ENCODE measurements at regions not wholly inside any gene's neighbourhood (a gene's known extent, or its start where the extent isn't known, plus 50 kb on each side); places are given as distances from the start of the nearest gene placed in this dataset.

DNA sequence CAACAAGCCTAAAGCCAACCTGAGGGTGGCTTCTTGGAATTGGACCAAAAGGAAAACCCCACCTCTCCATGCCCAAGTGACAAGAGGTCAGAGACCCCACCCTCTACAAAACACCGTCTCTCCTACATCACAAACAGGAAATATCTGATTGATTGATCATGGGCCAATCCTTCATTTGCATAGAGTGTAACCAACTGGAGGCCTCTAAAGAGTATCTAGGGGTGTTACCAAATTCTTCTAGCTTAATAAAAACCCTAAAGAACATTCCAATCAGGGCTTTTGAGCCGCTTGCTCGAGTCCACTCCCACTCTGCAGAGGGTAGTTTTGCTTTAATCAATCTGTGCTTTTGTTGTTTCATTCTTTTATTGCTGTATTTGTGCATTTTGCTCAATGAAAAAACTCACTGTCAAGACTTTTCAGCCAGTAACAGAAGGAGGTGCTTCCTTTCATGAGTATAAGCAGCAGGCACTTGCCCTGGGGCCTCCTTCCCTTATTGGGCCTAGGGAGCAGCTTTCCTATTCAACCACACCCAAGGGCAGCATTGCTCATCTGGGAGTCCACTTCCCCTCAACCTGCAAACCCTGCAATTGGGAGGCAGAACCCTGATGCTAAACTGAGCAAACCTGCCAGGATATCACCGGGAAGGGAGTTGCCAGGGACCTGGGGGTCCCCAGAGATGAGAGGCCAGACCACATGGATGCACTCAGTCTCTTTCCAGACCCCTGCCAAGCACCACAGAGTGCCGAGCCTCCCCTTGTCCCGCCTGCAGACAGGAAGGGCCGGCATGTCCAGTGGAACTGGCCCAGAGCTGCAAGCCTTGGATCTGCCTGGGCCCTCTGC, 154.3 kb upstream of the VSTM2B start:
- no peak for DNase-seq (ENCODE audit: low read depth in 4 of 4, low spot score in 3 of 4)

DNA sequence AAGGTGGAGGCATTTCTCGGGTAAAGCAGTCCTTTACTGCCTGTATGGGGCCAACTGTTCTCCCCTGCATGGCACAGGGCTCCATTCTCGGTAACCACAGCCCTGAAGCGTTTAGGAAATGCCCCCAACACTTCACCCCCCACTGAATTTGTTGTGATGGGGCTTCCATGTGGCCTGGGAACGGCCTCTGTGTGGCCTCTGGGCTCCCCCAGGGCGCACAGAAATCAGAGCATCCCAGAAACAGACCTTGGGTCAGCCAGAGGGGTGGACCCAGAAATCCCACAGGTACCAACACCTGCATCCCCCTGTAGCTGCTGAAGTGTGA, 153.7 kb upstream of the VSTM2B start:
- no peak for DNase-seq (ENCODE audit: low read depth in 4 of 4, low spot score in 3 of 4)

DNA sequence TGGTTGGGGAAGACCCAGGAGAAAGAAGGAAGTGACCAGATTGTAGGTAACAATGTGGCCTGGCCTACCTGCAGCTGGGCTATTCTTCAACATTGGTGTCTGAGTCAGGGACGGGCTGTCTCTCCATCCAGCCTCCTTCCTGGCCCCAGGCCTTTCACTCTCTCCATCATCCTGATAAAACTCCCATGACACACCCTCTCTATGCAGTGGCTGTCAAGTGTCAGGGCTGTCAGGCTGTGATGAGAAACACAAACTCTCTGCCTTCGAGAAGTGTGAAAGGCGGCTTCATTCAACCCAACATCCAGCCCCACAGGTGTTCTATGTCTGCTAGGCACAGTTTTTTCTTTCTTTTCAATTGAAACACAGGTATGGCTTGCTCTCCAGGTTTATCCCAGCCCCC, 153.3 kb upstream of the VSTM2B start:
- DNase-seq (ENCODE audit: low read depth in 4 of 4, low spot score in 3 of 4): no peak

DNA sequence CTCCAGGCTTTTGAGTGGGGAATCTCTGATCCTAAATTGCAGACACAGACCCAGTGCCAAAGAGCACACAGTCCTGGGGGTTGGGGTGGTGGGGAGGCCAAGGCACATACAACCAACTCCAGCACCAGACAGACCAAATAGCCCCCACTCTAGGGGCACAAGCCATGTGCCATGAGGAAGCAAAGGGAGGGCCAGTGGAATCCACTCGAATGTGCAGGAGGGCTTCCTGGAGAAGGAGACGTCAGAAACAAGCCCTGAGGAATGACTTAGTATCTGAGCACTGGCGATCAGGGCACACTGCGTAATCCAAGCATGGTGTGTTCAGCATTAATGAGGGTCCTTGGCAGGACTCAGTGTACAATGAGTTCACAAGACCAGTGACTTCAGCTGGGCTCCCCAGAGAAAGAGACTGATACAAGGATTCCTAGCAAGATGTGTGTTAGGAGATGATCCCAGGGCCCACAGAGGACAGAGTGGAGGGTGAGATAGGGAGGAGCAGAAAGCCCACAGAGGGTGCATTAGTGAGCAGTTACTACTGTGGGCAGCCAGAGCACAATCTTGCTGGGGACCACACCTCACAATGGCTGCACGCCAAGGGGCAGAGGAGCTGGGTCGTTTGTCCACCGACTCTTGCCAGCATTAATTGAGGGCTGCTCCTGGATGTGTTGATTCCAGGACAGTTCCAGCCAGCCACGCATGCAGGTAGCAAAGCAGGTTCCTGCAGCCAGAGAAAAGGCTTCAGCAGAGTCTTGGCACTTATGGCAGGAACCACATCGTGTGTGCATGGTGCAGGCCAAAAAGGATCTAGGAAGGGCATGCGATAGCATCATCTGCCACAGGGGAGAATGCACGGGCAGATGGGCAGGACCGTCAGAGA, 152.6 kb upstream of the VSTM2B start:
- DNase-seq (ENCODE audit: low read depth in 4 of 4, low spot score in 3 of 4): no peak

DNA sequence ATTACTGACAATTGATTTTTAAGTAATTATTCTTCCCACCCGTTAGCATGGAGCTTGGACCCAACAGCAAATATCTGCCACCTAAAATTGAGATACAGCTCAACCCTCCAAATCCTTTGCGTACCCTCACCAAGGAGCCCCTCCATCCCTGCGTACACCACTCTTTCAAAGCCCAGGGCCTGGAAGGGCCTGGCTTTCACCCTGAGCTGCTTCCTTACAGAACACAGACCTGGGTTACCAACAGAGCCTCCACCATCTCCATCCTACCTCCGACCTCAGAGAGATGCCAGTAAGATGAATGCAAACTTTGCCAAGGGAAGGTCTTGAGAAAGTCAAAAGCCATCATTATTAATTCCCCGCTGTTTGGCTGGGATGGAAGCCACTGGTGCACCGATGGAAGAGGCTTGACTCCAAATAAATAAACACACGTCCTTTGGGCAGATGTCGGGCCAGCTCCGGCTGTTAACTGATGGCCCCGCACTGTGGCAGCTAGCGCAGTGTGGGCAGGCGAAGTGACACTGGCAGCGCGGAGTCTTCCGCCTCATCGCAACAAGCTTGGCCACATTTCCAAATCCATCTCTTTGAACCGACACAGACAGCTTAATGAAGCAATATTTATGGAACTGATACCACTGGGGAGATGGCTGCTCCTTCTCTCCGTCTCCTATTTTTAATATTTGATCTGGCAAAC, 150.2 kb upstream of the VSTM2B start:
- no peak for DNase-seq (ENCODE audit: low read depth in 4 of 4, low spot score in 3 of 4)

DNA sequence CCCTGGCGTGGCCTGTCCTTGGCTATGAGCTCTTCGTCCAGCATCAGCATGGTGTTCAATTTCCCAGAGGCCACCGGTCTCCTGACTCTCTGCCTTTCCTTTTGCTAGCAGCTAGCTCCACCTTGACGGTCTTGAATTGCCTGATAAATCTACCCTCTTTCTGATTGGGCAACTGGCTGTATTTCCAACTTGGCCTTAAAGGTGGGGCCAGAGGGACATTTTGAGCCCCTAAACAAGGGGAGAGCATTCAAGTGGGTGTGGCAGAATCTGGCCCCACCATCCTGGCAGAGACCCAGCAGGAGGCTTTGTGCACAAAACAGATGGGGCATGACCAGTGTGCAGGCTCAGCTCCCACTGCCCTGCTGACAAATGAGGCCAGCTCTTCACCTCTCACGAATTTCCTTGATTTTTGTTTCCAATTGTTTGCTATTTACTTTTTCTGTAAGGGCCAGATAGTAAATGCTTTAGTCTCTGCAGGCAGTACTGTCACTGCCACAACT, 148.9 kb upstream of the VSTM2B start:
- no peak for DNase-seq (ENCODE audit: low read depth in 4 of 4, low spot score in 3 of 4)

DNA sequence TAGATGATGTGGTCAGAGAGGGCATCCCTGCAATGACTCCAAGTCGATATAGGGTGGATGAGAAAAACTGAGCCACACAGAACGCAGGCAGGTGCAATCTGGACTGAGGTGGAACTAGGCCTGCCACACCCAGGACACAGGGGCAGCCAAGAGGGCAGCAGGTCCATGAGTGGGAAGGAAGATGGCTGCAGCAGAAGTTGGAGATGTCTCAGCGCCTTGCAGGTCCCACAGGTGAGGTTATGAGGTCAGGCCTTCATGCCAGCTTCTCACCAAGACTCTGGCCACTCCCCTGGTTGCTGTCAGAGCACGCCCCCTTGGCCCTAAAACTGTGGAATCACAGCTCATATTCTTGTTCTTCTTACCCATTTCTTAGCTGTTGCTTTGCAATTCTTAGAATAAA, 147.7 kb upstream of the VSTM2B start:
- no peak for DNase-seq (ENCODE audit: low read depth in 4 of 4, low spot score in 3 of 4)

DNA sequence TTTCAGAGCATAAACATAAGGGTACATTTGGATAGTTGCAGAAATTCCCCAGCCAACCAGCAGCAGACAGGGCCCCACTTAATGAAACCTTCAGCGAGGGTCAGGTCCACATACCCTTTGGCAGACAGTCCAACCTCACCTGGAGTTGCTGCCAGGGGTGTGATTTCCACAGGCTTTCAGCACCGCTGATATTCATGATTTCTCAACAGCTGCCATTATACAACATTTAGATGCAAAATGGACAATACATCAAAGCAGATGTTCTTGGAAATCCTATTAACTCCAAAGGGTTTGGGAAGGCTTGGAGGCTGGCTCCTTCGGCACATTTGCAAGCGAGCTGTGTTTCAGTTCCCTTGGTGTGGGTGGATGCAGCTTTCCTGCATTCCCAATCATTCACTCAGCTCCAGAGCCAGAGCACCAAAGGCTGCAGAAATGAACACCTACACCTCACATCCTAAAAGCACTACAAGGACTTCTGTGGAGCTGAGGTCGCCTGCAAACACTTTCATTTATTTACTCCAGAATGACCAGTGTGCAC, 147.2 kb upstream of the VSTM2B start:
- no peak for DNase-seq (ENCODE audit: low read depth in 4 of 4, low spot score in 3 of 4)

DNA sequence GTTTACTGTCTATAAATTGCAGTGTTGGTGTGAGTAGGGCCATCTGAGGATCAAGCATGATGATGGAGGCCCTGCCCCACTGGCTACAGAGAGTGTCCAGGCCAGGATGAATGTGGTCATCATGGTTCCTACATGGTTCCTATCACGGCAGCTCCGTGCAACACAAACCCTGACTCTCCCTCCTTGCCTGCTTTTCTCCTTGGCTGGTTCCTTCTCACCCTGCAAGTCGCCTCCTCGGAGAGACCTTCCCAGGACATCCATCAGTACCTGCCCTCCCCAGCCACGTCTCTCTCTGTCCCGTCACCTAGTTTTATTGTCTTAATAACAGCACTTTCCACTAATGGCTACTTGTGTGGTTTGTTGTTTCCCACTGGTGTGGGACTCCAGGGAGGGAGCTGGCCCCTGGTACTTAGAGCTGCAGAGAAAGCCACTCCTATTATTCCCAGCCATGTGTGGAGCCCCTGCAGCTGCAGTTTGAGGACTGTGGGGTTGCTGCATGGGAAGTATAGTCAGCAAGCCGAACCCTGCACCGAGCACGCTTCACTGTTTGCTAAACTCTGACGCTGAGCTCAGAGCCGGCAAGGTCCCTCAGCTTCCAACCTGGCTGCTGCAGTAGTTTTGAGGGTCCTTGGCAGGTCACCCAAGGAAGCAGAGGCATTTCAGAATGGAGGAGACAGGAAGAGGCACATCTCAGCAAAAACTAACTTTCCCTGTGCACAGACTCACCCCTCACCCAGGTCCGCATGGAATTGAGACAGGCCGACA, 146.4 kb upstream of the VSTM2B start:
- no peak for DNase-seq (ENCODE audit: low read depth in 4 of 4, low spot score in 3 of 4)

DNA sequence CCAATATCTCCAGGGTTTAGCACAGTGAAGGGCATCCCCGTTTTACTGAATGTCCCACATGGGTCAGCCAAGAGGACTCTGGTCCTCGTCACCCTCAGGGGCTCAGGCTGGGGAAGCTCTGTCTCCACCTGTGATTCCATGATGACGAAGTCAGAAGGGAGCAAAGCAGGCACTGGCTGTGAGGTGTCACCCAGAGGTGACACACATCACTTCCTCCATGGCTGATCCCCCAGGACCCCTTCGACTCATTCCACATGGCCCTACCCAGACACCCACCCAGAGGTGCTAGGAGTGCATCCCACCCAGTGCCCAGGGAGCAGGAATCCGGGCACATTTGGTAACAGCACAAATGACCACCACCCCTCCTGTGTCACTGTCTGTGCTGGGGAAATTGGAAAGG, 145.2 kb upstream of the VSTM2B start:
- DNase-seq (ENCODE audit: low read depth in 4 of 4, low spot score in 3 of 4): no peak

DNA sequence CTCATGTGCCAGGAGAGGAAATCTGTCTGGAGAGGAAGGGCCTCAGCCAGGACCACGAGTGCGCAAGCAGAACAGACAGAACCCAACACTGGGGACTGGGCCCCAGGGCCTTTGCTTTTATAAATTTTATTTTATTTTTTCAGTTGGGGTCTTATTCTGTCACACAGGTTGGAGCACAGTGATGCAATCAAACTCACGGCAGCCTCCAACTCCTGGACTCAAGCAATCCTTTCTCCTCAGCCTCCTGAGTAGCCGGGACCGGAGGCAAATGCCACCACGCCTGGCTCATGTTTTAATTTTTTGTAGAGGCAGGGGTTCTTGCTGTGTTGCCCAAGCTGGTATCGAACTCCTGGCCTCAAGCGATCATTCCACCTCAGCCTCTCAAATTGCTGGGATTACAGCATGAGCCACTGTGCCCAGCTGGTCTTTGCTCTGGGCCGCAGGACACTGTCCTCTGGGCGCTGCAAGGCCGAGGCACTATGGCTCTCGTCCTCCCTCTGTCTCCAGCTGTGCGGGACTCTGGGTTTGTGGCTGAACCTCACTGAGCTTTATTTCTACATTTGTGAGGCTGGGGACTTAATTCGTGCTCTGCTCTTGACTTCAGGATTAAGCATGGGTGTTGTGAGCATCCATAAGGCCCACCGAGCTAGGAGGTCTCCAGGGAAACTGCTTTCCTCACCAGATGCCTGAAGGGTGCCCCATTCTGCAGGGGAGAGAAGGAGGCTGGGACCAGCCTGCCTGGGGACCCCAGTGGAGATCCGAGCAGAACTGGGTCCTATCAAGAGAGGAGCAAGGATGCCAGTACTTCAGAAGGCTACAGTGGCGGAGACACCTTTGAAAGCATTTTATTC, 144.2 kb upstream of the VSTM2B start:
- DNase-seq (ENCODE audit: low read depth in 4 of 4, low spot score in 3 of 4): no peak

DNA sequence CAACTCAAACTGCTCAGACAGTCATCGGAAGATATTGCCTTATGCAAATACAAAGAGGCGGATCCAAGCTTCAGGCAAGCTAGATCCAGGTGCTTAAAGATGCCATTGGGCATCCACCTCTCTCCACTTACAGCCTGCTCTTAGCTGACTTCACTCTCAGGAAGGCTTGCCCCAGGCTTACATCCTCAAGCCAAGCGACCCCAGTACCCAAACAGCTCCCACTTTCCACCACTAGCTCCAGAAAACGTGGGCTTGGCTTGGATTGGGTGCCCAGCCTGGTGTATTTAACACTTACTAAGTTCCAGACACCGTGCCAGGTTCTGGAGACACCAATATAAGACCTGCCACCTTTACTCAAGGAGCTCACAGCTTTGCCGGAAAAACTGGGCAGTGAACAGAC, 142.1 kb upstream of the VSTM2B start:
- no peak for DNase-seq (ENCODE audit: low read depth in 4 of 4, low spot score in 3 of 4)

DNA sequence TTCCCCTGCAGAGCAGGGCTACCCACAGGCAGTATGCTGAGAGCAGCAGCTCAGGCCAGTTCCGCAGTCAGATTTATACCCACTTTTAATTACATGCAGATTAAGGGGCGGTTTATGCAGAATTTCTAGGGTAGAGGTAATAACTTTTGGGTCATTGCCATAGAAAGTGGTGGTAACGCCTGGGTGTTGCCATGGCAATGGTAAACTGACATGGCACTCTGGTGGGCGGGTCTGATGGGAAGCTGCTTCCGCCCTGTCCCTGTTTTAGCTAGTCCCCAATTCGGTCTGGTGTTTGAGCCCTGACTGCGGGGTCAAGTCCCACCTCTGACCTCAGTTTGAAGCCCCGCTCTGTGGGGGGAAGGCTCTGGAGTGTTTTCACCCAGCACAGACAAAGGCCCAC, 141.1 kb upstream of the VSTM2B start:
- no peak for DNase-seq (ENCODE audit: low read depth in 4 of 4, low spot score in 3 of 4)

DNA sequence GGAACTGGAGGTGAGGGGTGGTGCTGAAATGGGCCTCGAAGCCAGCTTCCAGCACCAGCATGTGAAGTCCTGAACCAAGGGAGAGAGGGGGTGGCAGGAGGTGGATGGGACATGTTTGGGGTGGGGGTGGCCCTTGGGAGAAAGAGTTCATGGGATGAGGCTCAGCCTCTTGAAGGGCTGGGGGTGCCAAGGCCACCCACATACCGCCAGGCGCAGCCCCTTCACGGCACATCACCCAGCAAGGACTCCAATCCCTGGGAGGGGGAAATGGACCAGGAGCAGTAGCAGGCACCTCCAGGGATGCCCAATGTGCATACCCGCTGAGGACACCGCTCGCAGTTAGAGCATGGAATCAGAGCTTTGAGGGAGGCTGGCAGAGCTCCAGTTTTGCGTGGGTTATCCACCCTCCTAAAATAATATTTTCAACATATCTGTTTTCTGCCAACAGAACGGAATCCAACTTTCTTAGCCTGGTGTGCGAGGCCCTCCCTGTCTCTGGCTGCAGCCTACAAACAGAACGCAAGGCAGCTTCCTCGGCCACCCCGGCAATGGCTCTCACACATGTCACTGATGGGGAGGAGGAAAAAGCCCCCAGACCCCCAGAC, 140.5 kb upstream of the VSTM2B start:
- no peak for DNase-seq (ENCODE audit: low read depth in 4 of 4, low spot score in 3 of 4)

DNA sequence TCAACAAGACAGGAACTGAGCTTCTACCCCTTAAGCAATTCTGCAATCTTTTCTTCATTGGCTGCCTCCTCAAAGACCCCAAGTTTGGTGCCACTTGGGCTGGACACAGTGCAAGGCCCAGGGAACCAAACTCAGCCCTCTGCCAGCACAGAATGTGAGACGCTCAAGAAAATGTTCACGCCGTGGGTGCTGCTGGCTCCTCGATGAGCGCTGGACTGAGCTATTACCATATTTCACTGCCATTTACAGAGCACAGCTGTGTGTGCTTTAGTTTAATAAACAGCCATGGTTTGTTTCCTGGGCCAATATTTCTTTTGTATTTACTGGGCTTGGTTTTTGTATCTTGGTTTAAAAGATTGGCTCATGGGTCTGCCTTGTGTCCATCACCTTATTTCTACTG, 138.8 kb upstream of the VSTM2B start:
- no peak for DNase-seq (ENCODE audit: low read depth in 4 of 4, low spot score in 3 of 4)

DNA sequence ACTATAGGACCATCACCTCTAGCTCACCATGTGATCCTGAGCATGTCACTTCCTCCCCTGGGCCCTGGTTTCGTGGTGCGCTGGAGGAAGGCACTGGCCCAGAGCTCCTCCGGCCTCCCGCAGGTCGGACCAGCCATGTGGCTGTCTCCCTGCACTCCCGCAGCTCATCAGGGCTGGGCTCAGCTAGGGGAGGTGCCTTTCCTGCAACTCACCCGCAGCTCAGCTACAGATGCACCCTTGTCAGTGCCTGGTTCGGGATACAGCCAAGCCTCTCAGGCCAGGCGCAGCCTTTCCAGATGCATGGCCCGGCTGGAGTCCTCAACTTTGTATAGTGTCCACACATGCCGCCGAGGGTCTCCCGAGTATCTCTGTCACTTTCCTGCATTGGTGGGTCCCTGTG, 138.2 kb upstream of the VSTM2B start:
- DNase-seq (ENCODE audit: low read depth in 4 of 4, low spot score in 3 of 4): no peak

DNA sequence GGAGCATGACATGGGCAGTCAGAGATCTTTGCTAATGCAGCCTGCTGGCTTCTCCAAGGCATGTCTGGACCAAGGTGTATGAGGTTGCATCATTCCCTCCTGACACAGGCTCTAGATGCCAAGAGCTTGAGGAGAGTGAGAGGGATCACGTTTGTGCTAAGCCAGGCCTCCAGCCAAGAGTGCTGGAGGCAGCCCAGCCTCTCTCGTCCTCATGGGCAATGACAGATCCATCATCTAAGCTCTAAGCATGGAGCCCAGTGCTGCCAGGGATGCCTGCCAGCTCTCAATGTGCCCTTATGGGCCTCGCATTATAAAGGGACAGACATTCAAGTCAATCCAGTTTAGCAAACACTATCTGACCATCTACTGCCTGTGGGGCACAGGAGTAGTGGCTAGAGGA, 136.3 kb upstream of the VSTM2B start:
- no peak for DNase-seq (ENCODE audit: low read depth in 4 of 4, low spot score in 3 of 4)

DNA sequence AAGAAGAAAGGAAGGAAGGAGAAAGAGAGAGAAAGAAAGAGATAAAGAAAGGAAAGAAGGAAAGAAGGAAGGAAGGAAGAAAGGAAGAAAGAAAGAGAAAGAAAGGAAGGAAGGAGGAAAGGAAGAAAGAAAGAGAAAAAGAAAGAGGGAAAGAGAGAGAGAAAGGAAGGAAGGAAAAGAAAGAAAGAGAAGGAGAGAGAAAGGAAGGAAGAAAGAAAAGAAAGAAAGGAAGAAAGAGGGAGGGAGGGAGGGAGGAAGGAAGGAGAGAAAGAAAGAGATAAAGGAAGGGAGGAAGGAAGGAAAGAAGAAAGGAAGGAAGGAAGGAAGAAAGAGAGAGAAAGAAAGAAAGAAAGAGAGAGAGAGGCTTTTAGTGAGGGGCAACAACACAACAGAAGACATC, 135.1 kb upstream of the VSTM2B start:
- DNase-seq (ENCODE audit: low read depth in 4 of 4, low spot score in 3 of 4): no peak

DNA sequence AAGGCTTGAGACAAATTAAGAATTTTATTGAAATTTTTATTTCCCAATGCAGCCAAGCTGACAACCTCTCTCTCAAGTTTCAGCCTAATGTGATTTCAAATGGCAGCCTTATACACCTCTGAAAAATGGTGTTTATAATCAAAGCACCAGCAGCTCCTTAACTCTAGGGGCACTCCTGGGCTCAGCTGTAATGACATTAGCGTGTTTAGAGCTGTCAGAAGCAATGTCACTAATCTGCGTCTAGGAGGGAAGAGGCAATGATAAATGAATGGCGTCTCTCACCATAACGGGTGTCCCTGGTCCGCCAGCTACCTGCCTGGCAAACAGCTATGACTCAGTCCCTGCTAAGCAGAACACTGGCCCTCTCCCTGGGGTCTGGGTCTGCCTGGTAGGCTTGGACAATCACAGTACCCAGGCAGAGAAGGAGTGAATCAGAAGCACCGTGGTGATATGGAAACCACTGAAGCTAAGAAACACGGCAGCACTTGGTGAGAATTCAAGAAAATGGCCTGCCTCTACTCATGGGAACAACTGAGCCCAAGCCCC, 131.8 kb upstream of the VSTM2B start:
- no peak for DNase-seq (ENCODE audit: low read depth in 4 of 4, low spot score in 3 of 4)

All from right renal pelvis (tissue), 4 donors.